Transverse colon (tissue), 4 donors: ENCODE measurements at regions not wholly inside any gene's neighbourhood (a gene's known extent, or its start where the extent isn't known, plus 50 kb on each side); places are given as distances from the start of the nearest gene placed in this dataset.

Experiments
- DNase-seq: peaks from one replicate; pipeline ENCODE4 v3.0.0-alpha.2; 2019
- H3K27ac ChIP-seq, 4 donors: fragments of 200-600 bp; sonication (generic); 2 replicates each; pipeline ENCODE4 v1.5.1; 2016 to 2018; ENCODE audit warnings: inconsistent platforms in 4 of 4
- H3K27me3 ChIP-seq: fragments of 200-600 bp; sonication (generic); 2 replicates; pipeline ENCODE4 v1.5.1; 2017; ENCODE audit warnings: inconsistent platforms
- H3K36me3 ChIP-seq, 4 donors: fragments of 200-600 bp; sonication (generic); 2 replicates each; pipeline ENCODE4 v1.5.1; 2017 to 2019; ENCODE audit warnings: inconsistent platforms in 4 of 4
- H3K4me1 ChIP-seq, 4 donors: fragments of 200-600 bp; sonication (generic); 2 replicates each; pipeline ENCODE4 v1.5.1; 2017 to 2020; ENCODE audit warnings: inconsistent platforms in 4 of 4
- H3K4me3 ChIP-seq, 4 donors: fragments of 200-600 bp; sonication (generic); 1 replicate in 1 of 4; 2 replicates in 3 of 4; pipeline versions ENCODE4 v1.5.1 to v1.6.1; 2017 to 2019; ENCODE audit warnings: inconsistent platforms in 4 of 4
- H3K9me3 ChIP-seq, 2 donors: fragments of 200-600 bp; sonication (generic); 2 replicates each; pipeline ENCODE4 v1.5.1; 2017 to 2019; ENCODE audit warnings: inconsistent platforms in 2 of 2
- CTCF ChIP-seq, 5 experiments: fragments of 200-600 bp in 3 of 5; fragments of 450-650 bp in 2 of 5; sonication (generic) in 3 of 5; IDR thresholded peaks; 1 replicate in 2 of 5; 2 replicates in 3 of 5; pipeline ENCODE4 v1.5.1; 2016 to 2017; ENCODE audit warnings: antibody characterized with exemption in 5 of 5, inconsistent platforms in 3 of 5, mild to moderate bottlenecking in 2 of 5, moderate library complexity in 1 of 5
- EP300 ChIP-seq: sonication (generic); formaldehyde crosslinking; IDR thresholded peaks from one replicate; pipeline ENCODE4 v1.6.1; 2017; ENCODE audit warnings: antibody characterized with exemption, low read depth
- POLR2A ChIP-seq: fragments of 450-650 bp; IDR thresholded peaks from one replicate; pipeline ENCODE4 v1.6.1; 2016; ENCODE audit warnings: antibody characterized with exemption, mild to moderate bottlenecking, moderate library complexity
- POLR2AphosphoS5 ChIP-seq, 3 donors: sonication (generic); formaldehyde crosslinking; IDR thresholded peaks; one replicate each; pipeline ENCODE4 v1.6.1; 2016; ENCODE audit warnings: antibody characterized with exemption in 3 of 3
- WGBS, 2 donors: methylation state at CpG; one replicate each; pipeline ENCODE4 v1.1.5; 2018; ENCODE audit warnings: low coverage in 1 of 2; 5-methylcytosine and 5-hydroxymethylcytosine counted together
- in situ Hi-C, 4 donors: fragments of 200-750 bp; cut with MboI; loops; one replicate each; pipeline versions ENCODE4 v1.15.0 to v1.15.1; 2017; ENCODE audit warnings: low sequenced_read_pairs in 3 of 4, low pct_ligation_motif_present in 1 of 4, low pct_unique_long_range_greater_than_20kb in 1 of 4
- intact Hi-C: fragments of 100-400 bp; cut with DNase I; formaldehyde crosslinking; loops from one replicate; pipeline ENCODE4 v1.15.1; 2023; ENCODE audit warnings: low total_unique reads

GRCh38 chr6:119566546-119567260 is 217.1 kb upstream of the MAN1A1 start:
- in situ Hi-C loops, result no loop called here
- no peak for TF ChIP-seq EP300

GRCh38 chr6:119565893-119566292 is 216.3 kb upstream of the MAN1A1 start:
- Histone ChIP-seq H3K27ac (no peak overlapping the region), H3K9me3 (no peaks in the 10 kb centered on the region), H3K36me3 (peaks cover 0 to 2% (median 0%) of the 10 kb centered on the region in 4 donors), H3K4me1 (no peaks in the 10 kb centered on the region), H3K4me3 (no peak overlapping the region), H3K27me3 (no peaks in the 10 kb centered on the region)
- no peak for DNase-seq
- in situ Hi-C loops, result no loop called here
- intact Hi-C loops, result no loop called here
- no peak for TF ChIP-seq POLR2AphosphoS5 (IDR thresholded peaks at IDR 0.05)
- no peak for TF ChIP-seq CTCF (IDR thresholded peaks at IDR 0.05)
- TF ChIP-seq POLR2A, result no peak
- no peak for TF ChIP-seq EP300
- 89 to 90% methylated on average over 2 to 3 of the region's 3 CpGs for WGBS, 2 donors

More at GRCh38 chr6:119566546-119567260, 217.1 kb upstream of the MAN1A1 start:
- Histone ChIP-seq H3K4me1 (no peaks in the 10 kb centered on the region), H3K4me3 (no peak overlapping the region), H3K36me3 (peaks cover 0 to 2% (median 0%) of the 10 kb centered on the region in 4 donors), H3K27ac (no peak overlapping the region), H3K9me3 (no peaks in the 10 kb centered on the region), H3K27me3 (no peaks in the 10 kb centered on the region)
- DNase-seq, result no peak
- intact Hi-C loops, result no loop called here
- WGBS, 2 donors, result 91 to 93% methylated on average over 18 to 19 of the region's 19 CpGs

- in situ Hi-C loops, result no loop called here
- TF ChIP-seq POLR2A (no peak), POLR2AphosphoS5 (IDR thresholded peaks at IDR 0.05) (no peak), CTCF (IDR thresholded peaks at IDR 0.05) (no peak), EP300 (no peak)
- Histone ChIP-seq H3K36me3 (peaks cover 0 to under 1% (median 0%) of the 10 kb centered on the region in 4 donors), H3K4me1 (no peaks in the 10 kb centered on the region), H3K27me3 (no peaks in the 10 kb centered on the region), H3K9me3 (no peaks in the 10 kb centered on the region), H3K4me3 (no peak overlapping the region), H3K27ac (no peak overlapping the region)
- no peak for DNase-seq
- intact Hi-C loops, result loop anchor here (5.0 kb wide), 1 partner anchor 985 kb away; no protein-coding TSS in a partner anchor
Observed at GRCh38 chr6:119562168-119562567, 212.6 kb upstream of the MAN1A1 start.

GRCh38 chr6:119559586-119559985 is 210.0 kb upstream of the MAN1A1 start:
- DNase-seq, result no peak
- H3K36me3 ChIP-seq, result no peaks in the 10 kb centered on the region
- in situ Hi-C loops (no loop called here), intact Hi-C loops (no loop called here)
- no peaks in the 10 kb centered on the region for H3K4me1 ChIP-seq
- H3K4me3 ChIP-seq, result no peak overlapping the region
- TF ChIP-seq CTCF (IDR thresholded peaks at IDR 0.05), result no peak
- H3K27me3 ChIP-seq, result no peaks in the 10 kb centered on the region
- no peak overlapping the region for H3K27ac ChIP-seq
- H3K9me3 ChIP-seq, result no peaks in the 10 kb centered on the region

GRCh38 chr6:119557239-119557638 is 207.7 kb upstream of the MAN1A1 start:
- in situ Hi-C loops (no loop called here), intact Hi-C loops (no loop called here)
- H3K27me3 ChIP-seq, result no peaks in the 10 kb centered on the region
- H3K4me1 ChIP-seq, result no peaks in the 10 kb centered on the region
- H3K9me3 ChIP-seq, result no peaks in the 10 kb centered on the region
- no peak overlapping the region for H3K4me3 ChIP-seq
- no peak overlapping the region for H3K27ac ChIP-seq
- no peak for TF ChIP-seq CTCF (IDR thresholded peaks at IDR 0.05)
- no peak for TF ChIP-seq POLR2AphosphoS5 (IDR thresholded peaks at IDR 0.05)
- no peak for TF ChIP-seq EP300
- no peak for TF ChIP-seq POLR2A
- no peak for DNase-seq
- 93 to 98% methylated on average over 5 of the region's 5 CpGs for WGBS, 2 donors
- no peaks in the 10 kb centered on the region for H3K36me3 ChIP-seq
